ENCODE measurements at regions not wholly inside any gene's neighbourhood (a gene's known extent, or its start where the extent isn't known, plus 50 kb on each side); places are given as distances from the start of the nearest gene placed in this dataset.

DNA sequence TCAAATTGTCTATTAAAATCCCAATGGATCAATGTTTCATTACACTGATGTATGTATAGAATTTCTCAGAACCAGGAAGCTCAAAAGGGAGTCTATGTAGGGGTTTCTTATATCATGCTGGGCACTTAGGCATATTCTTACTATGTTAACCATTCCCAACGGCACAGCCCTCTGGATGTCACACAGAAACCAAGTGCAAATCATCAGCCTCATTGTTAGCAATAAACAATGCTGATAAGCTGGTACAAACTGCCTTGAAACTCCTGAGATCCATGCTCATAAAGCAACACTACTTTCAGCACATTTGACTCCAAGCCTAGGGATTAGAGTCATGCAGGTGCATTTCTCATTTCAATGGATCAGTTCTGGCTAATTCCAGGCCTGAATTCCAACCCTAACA, 730.2 kb upstream of the SLC39A10 start:
- TF ChIP-seq TAF1 (IDR thresholded peaks at IDR 0.05; ENCODE audit: low read depth) (no peak), EGR1 (IDR thresholded peaks at IDR 0.05) (no peak), YY1 (IDR thresholded peaks at IDR 0.05; ENCODE audit: low read depth) (no peak), ZBTB7A (IDR thresholded peaks at IDR 0.05; ENCODE audit: low read depth) (no peak)
- TF ChIP-seq, protein P1, sequence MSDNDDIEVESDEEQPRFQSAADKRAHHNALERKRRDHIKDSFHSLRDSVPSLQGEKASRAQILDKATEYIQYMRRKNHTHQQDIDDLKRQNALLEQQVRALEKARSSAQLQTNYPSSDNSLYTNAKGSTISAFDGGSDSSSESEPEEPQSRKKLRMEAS (IDR thresholded peaks at IDR 0.05): no peak
- TF ChIP-seq, protein P2, sequence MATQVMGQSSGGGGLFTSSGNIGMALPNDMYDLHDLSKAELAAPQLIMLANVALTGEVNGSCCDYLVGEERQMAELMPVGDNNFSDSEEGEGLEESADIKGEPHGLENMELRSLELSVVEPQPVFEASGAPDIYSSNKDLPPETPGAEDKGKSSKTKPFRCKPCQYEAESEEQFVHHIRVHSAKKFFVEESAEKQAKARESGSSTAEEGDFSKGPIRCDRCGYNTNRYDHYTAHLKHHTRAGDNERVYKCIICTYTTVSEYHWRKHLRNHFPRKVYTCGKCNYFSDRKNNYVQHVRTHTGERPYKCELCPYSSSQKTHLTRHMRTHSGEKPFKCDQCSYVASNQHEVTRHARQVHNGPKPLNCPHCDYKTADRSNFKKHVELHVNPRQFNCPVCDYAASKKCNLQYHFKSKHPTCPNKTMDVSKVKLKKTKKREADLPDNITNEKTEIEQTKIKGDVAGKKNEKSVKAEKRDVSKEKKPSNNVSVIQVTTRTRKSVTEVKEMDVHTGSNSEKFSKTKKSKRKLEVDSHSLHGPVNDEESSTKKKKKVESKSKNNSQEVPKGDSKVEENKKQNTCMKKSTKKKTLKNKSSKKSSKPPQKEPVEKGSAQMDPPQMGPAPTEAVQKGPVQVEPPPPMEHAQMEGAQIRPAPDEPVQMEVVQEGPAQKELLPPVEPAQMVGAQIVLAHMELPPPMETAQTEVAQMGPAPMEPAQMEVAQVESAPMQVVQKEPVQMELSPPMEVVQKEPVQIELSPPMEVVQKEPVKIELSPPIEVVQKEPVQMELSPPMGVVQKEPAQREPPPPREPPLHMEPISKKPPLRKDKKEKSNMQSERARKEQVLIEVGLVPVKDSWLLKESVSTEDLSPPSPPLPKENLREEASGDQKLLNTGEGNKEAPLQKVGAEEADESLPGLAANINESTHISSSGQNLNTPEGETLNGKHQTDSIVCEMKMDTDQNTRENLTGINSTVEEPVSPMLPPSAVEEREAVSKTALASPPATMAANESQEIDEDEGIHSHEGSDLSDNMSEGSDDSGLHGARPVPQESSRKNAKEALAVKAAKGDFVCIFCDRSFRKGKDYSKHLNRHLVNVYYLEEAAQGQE (IDR thresholded peaks at IDR 0.05; ENCODE audit: low read depth): no peak
